ENCODE measurements at regions not wholly inside any gene's neighbourhood (a gene's known extent, or its start where the extent isn't known, plus 50 kb on each side); places are given as distances from the start of the nearest gene placed in this dataset.
"Not testable (repeated sequence)": the region's sequence is repeated elsewhere in the genome, so short reads cannot be mapped to it uniquely, and the experiment has no call there.

- WGBS, 3 donors, result 89 to 93% (median 90%) methylated on average over 4 of the region's 4 CpGs
- DNase-seq, result no peak
- no peak for FAIRE-seq
- peaks cover 0 to 7% of the 10 kb centered on the region in 2 donors for H3K9me3 ChIP-seq (ENCODE audit: control insufficient read depth in 2 of 2, insufficient read depth in 1 of 2, low read depth in 1 of 2, low read length in 1 of 2)
- H3K4me1 ChIP-seq (ENCODE audit: control insufficient read depth in 3 of 3, insufficient read depth in 2 of 3, low read depth in 1 of 3, low read length in 2 of 3), result no peaks in the 10 kb centered on the region
- H3K36me3 ChIP-seq (ENCODE audit: control insufficient read depth in 3 of 3, insufficient read depth in 2 of 3, low read depth in 1 of 3, low read length in 3 of 3), result no peaks in the 10 kb centered on the region
- H3K4me3 ChIP-seq (ENCODE audit: low read depth in 1 of 3, low read length in 3 of 3), result no peak overlapping the region
- peaks cover 0 to 2% (median 0%) of the 10 kb centered on the region in 3 donors for H3K27me3 ChIP-seq (ENCODE audit: control insufficient read depth in 3 of 3, insufficient read depth in 3 of 3, low read length in 3 of 3)
- H3K27ac ChIP-seq (ENCODE audit: low read depth in 1 of 3, low read length in 2 of 3), result no peak overlapping the region
These were observed 74.2 kb downstream of the APOBEC1 start for GRCh38 chr12:7591531-7591930.

GRCh38 chr12:7590085-7590484 lies 75.6 kb downstream of the APOBEC1 start:
- H3K4me1 ChIP-seq (ENCODE audit: control insufficient read depth in 3 of 3, insufficient read depth in 2 of 3, low read depth in 1 of 3, low read length in 2 of 3); H3K27ac ChIP-seq (ENCODE audit: low read depth in 1 of 3, low read length in 2 of 3); FAIRE-seq; DNase-seq; H3K4me3 ChIP-seq (ENCODE audit: low read depth in 1 of 3, low read length in 3 of 3); H3K27me3 ChIP-seq (ENCODE audit: control insufficient read depth in 3 of 3, insufficient read depth in 3 of 3, low read length in 3 of 3); H3K36me3 ChIP-seq (ENCODE audit: control insufficient read depth in 3 of 3, insufficient read depth in 2 of 3, low read depth in 1 of 3, low read length in 3 of 3); H3K9me3 ChIP-seq (ENCODE audit: control insufficient read depth in 2 of 2, insufficient read depth in 1 of 2, low read depth in 1 of 2, low read length in 1 of 2): not testable (repeated sequence)
- 95 to 97% methylated on average over 17 to 27 of the region's 27 CpGs; no CpG with 5 or more reads in 1 of the 3 donors for WGBS, 3 donors

GRCh38 chr12:7588742-7589329 lies 76.9 kb downstream of the APOBEC1 start:
- H3K27ac ChIP-seq (ENCODE audit: low read depth in 1 of 3, low read length in 2 of 3); H3K9me3 ChIP-seq (ENCODE audit: control insufficient read depth in 2 of 2, insufficient read depth in 1 of 2, low read depth in 1 of 2, low read length in 1 of 2); H3K4me1 ChIP-seq (ENCODE audit: control insufficient read depth in 3 of 3, insufficient read depth in 2 of 3, low read depth in 1 of 3, low read length in 2 of 3); H3K4me3 ChIP-seq (ENCODE audit: low read depth in 1 of 3, low read length in 3 of 3); H3K27me3 ChIP-seq (ENCODE audit: control insufficient read depth in 3 of 3, insufficient read depth in 3 of 3, low read length in 3 of 3); H3K36me3 ChIP-seq (ENCODE audit: control insufficient read depth in 3 of 3, insufficient read depth in 2 of 3, low read depth in 1 of 3, low read length in 3 of 3); FAIRE-seq: not testable (repeated sequence)
- peak; percentile 26 to 41 for DNase-seq
- 50 to 63% (median 55%) methylated on average over 4 of the region's 4 CpGs for WGBS, 3 donors

- H3K27me3 ChIP-seq (ENCODE audit: control insufficient read depth in 3 of 3, insufficient read depth in 3 of 3, low read length in 3 of 3); H3K4me3 ChIP-seq (ENCODE audit: low read depth in 1 of 3, low read length in 3 of 3); H3K9me3 ChIP-seq (ENCODE audit: control insufficient read depth in 2 of 2, insufficient read depth in 1 of 2, low read depth in 1 of 2, low read length in 1 of 2); FAIRE-seq; H3K27ac ChIP-seq (ENCODE audit: low read depth in 1 of 3, low read length in 2 of 3); H3K4me1 ChIP-seq (ENCODE audit: control insufficient read depth in 3 of 3, insufficient read depth in 2 of 3, low read depth in 1 of 3, low read length in 2 of 3); H3K36me3 ChIP-seq (ENCODE audit: control insufficient read depth in 3 of 3, insufficient read depth in 2 of 3, low read depth in 1 of 3, low read length in 3 of 3); DNase-seq: not testable (repeated sequence)
- 89 to 92% (median 90%) methylated on average over 1 of the region's 1 CpG for WGBS, 3 donors
These were observed 80.6 kb upstream of the CD163 start for GRCh38 chr12:7584137-7584536.

GRCh38 chr12:7583471-7583870 lies 79.9 kb upstream of the CD163 start:
- H3K36me3 ChIP-seq (ENCODE audit: control insufficient read depth in 3 of 3, insufficient read depth in 2 of 3, low read depth in 1 of 3, low read length in 3 of 3), result no peaks in the 10 kb centered on the region
- WGBS, 3 donors, result 69 to 76% (median 74%) methylated on average over 6 of the region's 6 CpGs
- no peak for FAIRE-seq

GRCh38 chr12:7582796-7583195 lies 79.2 kb upstream of the CD163 start:
- WGBS, 3 donors, result 75 to 84% (median 76%) methylated on average over 2 of the region's 2 CpGs
- Histone ChIP-seq H3K27ac (ENCODE audit: low read depth in 1 of 3, low read length in 2 of 3) (no peak overlapping the region), H3K36me3 (ENCODE audit: control insufficient read depth in 3 of 3, insufficient read depth in 2 of 3, low read depth in 1 of 3, low read length in 3 of 3) (no peaks in the 10 kb centered on the region), H3K27me3 (ENCODE audit: control insufficient read depth in 3 of 3, insufficient read depth in 3 of 3, low read length in 3 of 3) (peaks cover 0 to 6% (median 0%) of the 10 kb centered on the region in 3 donors), H3K4me3 (ENCODE audit: low read depth in 1 of 3, low read length in 3 of 3) (no peak overlapping the region), H3K9me3 (ENCODE audit: control insufficient read depth in 2 of 2, insufficient read depth in 1 of 2, low read depth in 1 of 2, low read length in 1 of 2) (no peaks in the 10 kb centered on the region), H3K4me1 (ENCODE audit: control insufficient read depth in 3 of 3, insufficient read depth in 2 of 3, low read depth in 1 of 3, low read length in 2 of 3) (no peaks in the 10 kb centered on the region)
- DNase-seq, result no peak
- no peak for FAIRE-seq

More at GRCh38 chr12:7583471-7583870, 79.9 kb upstream of the CD163 start:
- H3K9me3 ChIP-seq (ENCODE audit: control insufficient read depth in 2 of 2, insufficient read depth in 1 of 2, low read depth in 1 of 2, low read length in 1 of 2), result peaks cover 0 to 3% of the 10 kb centered on the region in 2 donors
- no peaks in the 10 kb centered on the region for H3K4me1 ChIP-seq (ENCODE audit: control insufficient read depth in 3 of 3, insufficient read depth in 2 of 3, low read depth in 1 of 3, low read length in 2 of 3)
- no peak for DNase-seq
- H3K4me3 ChIP-seq (ENCODE audit: low read depth in 1 of 3, low read length in 3 of 3), result no peak overlapping the region
- H3K27ac ChIP-seq (ENCODE audit: low read depth in 1 of 3, low read length in 2 of 3), result no peak overlapping the region
- peaks cover 0 to 6% (median 0%) of the 10 kb centered on the region in 3 donors for H3K27me3 ChIP-seq (ENCODE audit: control insufficient read depth in 3 of 3, insufficient read depth in 3 of 3, low read length in 3 of 3)

- DNase-seq, result no peak
- Histone ChIP-seq H3K9me3 (ENCODE audit: control insufficient read depth in 2 of 2, insufficient read depth in 1 of 2, low read depth in 1 of 2, low read length in 1 of 2) (no peaks in the 10 kb centered on the region), H3K36me3 (ENCODE audit: control insufficient read depth in 3 of 3, insufficient read depth in 2 of 3, low read depth in 1 of 3, low read length in 3 of 3) (no peaks in the 10 kb centered on the region), H3K27me3 (ENCODE audit: control insufficient read depth in 3 of 3, insufficient read depth in 3 of 3, low read length in 3 of 3) (peaks cover 0 to 6% (median 0%) of the 10 kb centered on the region in 3 donors), H3K4me1 (ENCODE audit: control insufficient read depth in 3 of 3, insufficient read depth in 2 of 3, low read depth in 1 of 3, low read length in 2 of 3) (no peaks in the 10 kb centered on the region), H3K4me3 (ENCODE audit: low read depth in 1 of 3, low read length in 3 of 3) (no peak overlapping the region), H3K27ac (ENCODE audit: low read depth in 1 of 3, low read length in 2 of 3) (no peak overlapping the region)
- FAIRE-seq, result no peak
These were observed 78.0 kb upstream of the CD163 start for GRCh38 chr12:7581625-7582024.

GRCh38 chr12:7581046-7581445 lies 77.5 kb upstream of the CD163 start:
- Histone ChIP-seq H3K36me3 (ENCODE audit: control insufficient read depth in 3 of 3, insufficient read depth in 2 of 3, low read depth in 1 of 3, low read length in 3 of 3) (no peaks in the 10 kb centered on the region), H3K9me3 (ENCODE audit: control insufficient read depth in 2 of 2, insufficient read depth in 1 of 2, low read depth in 1 of 2, low read length in 1 of 2) (no peaks in the 10 kb centered on the region), H3K27ac (ENCODE audit: low read depth in 1 of 3, low read length in 2 of 3) (no peak overlapping the region), H3K27me3 (ENCODE audit: control insufficient read depth in 3 of 3, insufficient read depth in 3 of 3, low read length in 3 of 3) (peaks cover 0 to 6% (median 0%) of the 10 kb centered on the region in 3 donors), H3K4me1 (ENCODE audit: control insufficient read depth in 3 of 3, insufficient read depth in 2 of 3, low read depth in 1 of 3, low read length in 2 of 3) (no peaks in the 10 kb centered on the region), H3K4me3 (ENCODE audit: low read depth in 1 of 3, low read length in 3 of 3) (no peak overlapping the region)
- WGBS, 3 donors, result 42 to 47% (median 43%) methylated on average over 2 of the region's 2 CpGs
- FAIRE-seq (no peak), DNase-seq (no peak)

GRCh38 chr12:7571257-7571656 lies 67.7 kb upstream of the CD163 start:
- Histone ChIP-seq H3K4me3 (ENCODE audit: low read depth in 1 of 3, low read length in 3 of 3) (no peak overlapping the region), H3K9me3 (ENCODE audit: control insufficient read depth in 2 of 2, insufficient read depth in 1 of 2, low read depth in 1 of 2, low read length in 1 of 2) (peaks cover 0 to 4% of the 10 kb centered on the region in 2 donors), H3K27ac (ENCODE audit: low read depth in 1 of 3, low read length in 2 of 3) (no peak overlapping the region), H3K4me1 (ENCODE audit: control insufficient read depth in 3 of 3, insufficient read depth in 2 of 3, low read depth in 1 of 3, low read length in 2 of 3) (no peaks in the 10 kb centered on the region), H3K27me3 (ENCODE audit: control insufficient read depth in 3 of 3, insufficient read depth in 3 of 3, low read length in 3 of 3) (no peaks in the 10 kb centered on the region), H3K36me3 (ENCODE audit: control insufficient read depth in 3 of 3, insufficient read depth in 2 of 3, low read depth in 1 of 3, low read length in 3 of 3) (no peaks in the 10 kb centered on the region)
- DNase-seq (no peak), FAIRE-seq (no peak)
- 52 to 61% (median 58%) methylated on average over 1 of the region's 1 CpG for WGBS, 3 donors
